HEK293 (cell line): ENCODE measurements at regions not wholly inside any gene's neighbourhood (a gene's known extent, or its start where the extent isn't known, plus 50 kb on each side); places are given as distances from the start of the nearest gene placed in this dataset.

Experiments
- ATF2 ChIP-seq: fragments of 450-650 bp; formaldehyde crosslinking; IDR thresholded peaks from 2 replicates; pipeline ENCODE4 v1.5.1; 2016; ENCODE audit warnings: missing biosample characterization, missing genetic modification characterization, low read depth
- GLIS1 ChIP-seq: fragments of 450-650 bp; formaldehyde crosslinking; IDR thresholded peaks from 2 replicates; pipeline ENCODE4 v1.5.1; 2016; ENCODE audit warnings: missing biosample characterization, missing genetic modification characterization
- GLIS2 ChIP-seq: fragments of 450-650 bp; formaldehyde crosslinking; IDR thresholded peaks from 2 replicates; pipeline ENCODE4 v1.5.1; 2016; ENCODE audit warnings: missing biosample characterization, missing genetic modification characterization
- IKZF3 ChIP-seq: fragments of 450-650 bp; IDR thresholded peaks from 2 replicates; pipeline ENCODE4 v1.5.0; 2018; ENCODE audit warnings: missing biosample characterization, mild to moderate bottlenecking, missing genetic modification characterization, moderate library complexity
- MEIS1 ChIP-seq: sonication (generic); formaldehyde crosslinking; IDR thresholded peaks from 2 replicates; pipeline ENCODE4 v1.8.1; 2022; ENCODE audit warnings: missing genetic modification reagents, mild to moderate bottlenecking, borderline replicate concordance
- MYNN ChIP-seq: fragments of 450-650 bp; formaldehyde crosslinking; IDR thresholded peaks from 2 replicates; pipeline ENCODE4 v1.5.1; 2016; ENCODE audit warnings: missing biosample characterization, missing genetic modification characterization, borderline replicate concordance
- OVOL3 ChIP-seq: fragments of 450-650 bp; formaldehyde crosslinking; IDR thresholded peaks from 2 replicates; pipeline ENCODE4 v1.5.1; 2016; ENCODE audit warnings: missing biosample characterization, missing genetic modification characterization
- PATZ1 ChIP-seq: fragments of 450-650 bp; formaldehyde crosslinking; IDR thresholded peaks from 2 replicates; pipeline ENCODE4 v1.5.1; 2016; ENCODE audit warnings: missing biosample characterization, missing genetic modification characterization
- TSHZ1 ChIP-seq: fragments of 450-650 bp; formaldehyde crosslinking; IDR thresholded peaks from 2 replicates; pipeline ENCODE4 v1.5.1; 2016; ENCODE audit warnings: missing biosample characterization, missing genetic modification characterization, borderline replicate concordance
- ZBTB48 ChIP-seq: fragments of 450-650 bp; formaldehyde crosslinking; IDR thresholded peaks from 2 replicates; pipeline ENCODE4 v1.5.1; 2016; ENCODE audit warnings: missing biosample characterization, missing genetic modification characterization
- ZBTB8A ChIP-seq: fragments of 450-650 bp; formaldehyde crosslinking; IDR thresholded peaks from 2 replicates; pipeline ENCODE4 v1.5.1; 2016; ENCODE audit warnings: missing biosample characterization, missing genetic modification characterization
- ZFP37 ChIP-seq: fragments of 450-650 bp; formaldehyde crosslinking; IDR thresholded peaks from 2 replicates; pipeline ENCODE4 v1.5.1; 2016; ENCODE audit warnings: missing biosample characterization, missing genetic modification characterization
- ZFP41 ChIP-seq: fragments of 450-650 bp; formaldehyde crosslinking; IDR thresholded peaks from 2 replicates; pipeline ENCODE4 v1.5.1; 2016; ENCODE audit warnings: missing biosample characterization, missing genetic modification characterization, borderline replicate concordance
- ZNF114 ChIP-seq: fragments of 450-650 bp; formaldehyde crosslinking; IDR thresholded peaks from 2 replicates; pipeline ENCODE4 v1.5.0; 2017; ENCODE audit warnings: missing biosample characterization, missing genetic modification characterization
- ZNF157 ChIP-seq: fragments of 450-650 bp; formaldehyde crosslinking; IDR thresholded peaks from 2 replicates; pipeline ENCODE4 v1.5.1; 2016; ENCODE audit warnings: missing biosample characterization, missing genetic modification characterization
- ZNF16 ChIP-seq: fragments of 450-650 bp; formaldehyde crosslinking; IDR thresholded peaks from 2 replicates; pipeline ENCODE4 v1.5.1; 2016; ENCODE audit warnings: low read depth, missing biosample characterization, missing genetic modification characterization
- ZNF169 ChIP-seq: fragments of 450-650 bp; formaldehyde crosslinking; IDR thresholded peaks from 2 replicates; pipeline ENCODE4 v1.5.1; 2016; ENCODE audit warnings: missing biosample characterization, missing genetic modification characterization
- ZNF174 ChIP-seq: fragments of 450-650 bp; formaldehyde crosslinking; IDR thresholded peaks from 2 replicates; pipeline ENCODE4 v1.5.0; 2017; ENCODE audit warnings: missing biosample characterization, mild to moderate bottlenecking, missing genetic modification characterization
- ZNF19 ChIP-seq: fragments of 450-650 bp; formaldehyde crosslinking; IDR thresholded peaks from 2 replicates; pipeline ENCODE4; 2016; ENCODE audit warnings: missing biosample characterization, missing genetic modification characterization, low read depth
- ZNF221 ChIP-seq: fragments of 450-650 bp; formaldehyde crosslinking; IDR thresholded peaks from 2 replicates; pipeline ENCODE4 v1.5.1; 2017; ENCODE audit warnings: missing biosample characterization, missing genetic modification characterization, borderline replicate concordance
- ZNF248 ChIP-seq: fragments of 450-650 bp; formaldehyde crosslinking; IDR thresholded peaks from 2 replicates; pipeline ENCODE4 v1.5.1; 2017; ENCODE audit warnings: missing biosample characterization, missing genetic modification characterization
- ZNF324 ChIP-seq: fragments of 450-650 bp; formaldehyde crosslinking; IDR thresholded peaks from 2 replicates; pipeline ENCODE4 v1.5.1; 2016; ENCODE audit warnings: missing biosample characterization, missing genetic modification characterization
- ZNF350 ChIP-seq: fragments of 450-650 bp; formaldehyde crosslinking; IDR thresholded peaks from 2 replicates; pipeline ENCODE4 v1.5.0; 2017; ENCODE audit warnings: missing biosample characterization, mild to moderate bottlenecking, missing genetic modification characterization
- ZNF366 ChIP-seq: fragments of 450-650 bp; formaldehyde crosslinking; conservative IDR thresholded peaks from 2 replicates; pipeline ENCODE4 v1.5.1; 2016; ENCODE audit warnings: missing biosample characterization, missing genetic modification characterization
- ZNF510 ChIP-seq: fragments of 450-650 bp; formaldehyde crosslinking; IDR thresholded peaks from 2 replicates; pipeline ENCODE4 v1.5.1; 2018; ENCODE audit warnings: mild to moderate bottlenecking, missing genetic modification characterization, missing biosample characterization; ENCODE audit not compliant: insufficient replicate concordance
- ZNF514 ChIP-seq: fragments of 450-650 bp; formaldehyde crosslinking; IDR thresholded peaks from 2 replicates; pipeline ENCODE4 v1.5.1; 2016; ENCODE audit warnings: missing biosample characterization, missing genetic modification characterization
- ZNF521 ChIP-seq: fragments of 450-650 bp; formaldehyde crosslinking; IDR thresholded peaks from 2 replicates; pipeline ENCODE4 v1.5.1; 2017; ENCODE audit warnings: missing biosample characterization, mild to moderate bottlenecking, missing genetic modification characterization
- ZNF544 ChIP-seq: fragments of 450-650 bp; formaldehyde crosslinking; IDR thresholded peaks from 2 replicates; pipeline ENCODE4 v1.5.0; 2017; ENCODE audit warnings: missing biosample characterization, missing genetic modification characterization
- ZNF548 ChIP-seq: fragments of 450-650 bp; formaldehyde crosslinking; IDR thresholded peaks from 2 replicates; pipeline ENCODE4 v1.5.1; 2016; ENCODE audit warnings: missing biosample characterization, missing genetic modification characterization
- ZNF558 ChIP-seq: fragments of 450-650 bp; formaldehyde crosslinking; IDR thresholded peaks from 2 replicates; pipeline ENCODE4 v1.5.1; 2016; ENCODE audit warnings: missing biosample characterization, missing genetic modification characterization
- ZNF692 ChIP-seq: fragments of 450-650 bp; formaldehyde crosslinking; IDR thresholded peaks from 2 replicates; pipeline ENCODE4 v1.5.1; 2016; ENCODE audit warnings: missing biosample characterization, missing genetic modification characterization
- ZNF707 ChIP-seq: fragments of 450-650 bp; formaldehyde crosslinking; IDR thresholded peaks from 2 replicates; pipeline ENCODE4 v1.5.1; 2016; ENCODE audit warnings: missing biosample characterization, missing genetic modification characterization
- ZNF777 ChIP-seq: fragments of 450-650 bp; formaldehyde crosslinking; IDR thresholded peaks from 2 replicates; pipeline ENCODE4 v1.5.1; 2017; ENCODE audit warnings: missing biosample characterization, missing genetic modification characterization, borderline replicate concordance
- ZNF843 ChIP-seq: fragments of 450-650 bp; formaldehyde crosslinking; IDR thresholded peaks from 2 replicates; pipeline ENCODE4 v1.5.1; 2016; ENCODE audit warnings: missing biosample characterization, missing genetic modification characterization
- ZSCAN30 ChIP-seq: fragments of 450-650 bp; IDR thresholded peaks from 2 replicates; pipeline ENCODE4 v1.5.1; 2018; ENCODE audit warnings: missing biosample characterization, mild to moderate bottlenecking, missing genetic modification characterization, moderate library complexity
- ZXDB ChIP-seq: fragments of 450-650 bp; formaldehyde crosslinking; IDR thresholded peaks from 2 replicates; pipeline ENCODE4 v1.5.1; 2016; ENCODE audit warnings: missing biosample characterization, missing genetic modification characterization

GRCh38 chr7:25846722-25847121 lies 305.3 kb upstream of the NFE2L3 start (continued):
- TF ChIP-seq OVOL3 (tag by site-specific recombination): no peak
- TF ChIP-seq ZNF16 (tag by site-specific recombination): no peak
- no peak for TF ChIP-seq IKZF3 (tag by site-specific recombination)
- no peak for TF ChIP-seq ZNF169 (tag by site-specific recombination)
- TF ChIP-seq ATF2 (tag by site-specific recombination): no peak
- TF ChIP-seq ZNF777 (tag by site-specific recombination): no peak
- TF ChIP-seq ZNF157: no peak
- 0 out of 2 replicates have a peak, but pooled peaks have one; percentile 19 for TF ChIP-seq ZSCAN30 (tag by site-specific recombination)
- no peak for TF ChIP-seq ZNF114 (tag by site-specific recombination)
- no peak for TF ChIP-seq ZNF548 (tag by site-specific recombination)
- no peak for TF ChIP-seq ZNF174 (tag by site-specific recombination)
- TF ChIP-seq TSHZ1: no peak
- no peak for TF ChIP-seq ZNF350 (tag by site-specific recombination)
- no peak for TF ChIP-seq MYNN (tag by site-specific recombination)
- no peak for TF ChIP-seq ZNF19 (tag by site-specific recombination)
- TF ChIP-seq ZNF521 (tag by site-specific recombination): no peak
- no peak for TF ChIP-seq MEIS1 (CRISPR knock-in tag)
- no peak for TF ChIP-seq ZNF366
- TF ChIP-seq ZBTB8A (tag by site-specific recombination): no peak
- no peak for TF ChIP-seq GLIS1
- no peak for TF ChIP-seq ZNF324 (tag by site-specific recombination)
- no peak for TF ChIP-seq ZNF558 (tag by site-specific recombination)
- TF ChIP-seq PATZ1 (tag by site-specific recombination): no peak
- no peak for TF ChIP-seq ZNF510 (tag by site-specific recombination)
- TF ChIP-seq ZNF544: no peak
- TF ChIP-seq ZFP37 (tag by site-specific recombination): no peak
- TF ChIP-seq GLIS2 (tag by site-specific recombination): no peak
- no peak for TF ChIP-seq ZBTB48
- TF ChIP-seq ZNF843: peak; percentile 23; the same call in 1 of the 2 replicates
- no peak for TF ChIP-seq ZNF221 (tag by site-specific recombination)
- no peak for TF ChIP-seq ZNF707 (tag by site-specific recombination)
- TF ChIP-seq ZNF692 (tag by site-specific recombination): peak; percentile 40; the same call in 1 of the 2 replicates
- TF ChIP-seq ZXDB (tag by site-specific recombination): peak; percentile 61; the same call in 1 of the 2 replicates
- TF ChIP-seq ZNF514 (tag by site-specific recombination): no peak
- TF ChIP-seq ZNF248: no peak
- no peak for TF ChIP-seq ZFP41 (tag by site-specific recombination)
